Natural killer cell (primary cell): ENCODE measurements at regions not wholly inside any gene's neighbourhood (a gene's known extent, or its start where the extent isn't known, plus 50 kb on each side); places are given as distances from the start of the nearest gene placed in this dataset.

Experiments used
- ATAC-seq, 3 donors: fragments of 150-1000 bp in 2 of 3; fragments of 200-7000 bp in 1 of 3; cut with Tn5 transposase; 1 replicate in 1 of 3; 2 replicates in 2 of 3; pipeline ENCODE4 v1.10.0; 2021; ENCODE audit warnings: mild to moderate bottlenecking in 2 of 3, moderate library complexity in 2 of 3
- DNase-seq, 2 donors: peaks; one replicate each; pipeline versions ENCODE4 v3.0.0 to v3.0.0-alpha.2; 2013 to 2021; ENCODE audit warnings: mixed read lengths in 1 of 2
- H3K27ac ChIP-seq: one replicate; pipeline ENCODE4 v1.5.1; 2013; ENCODE audit warnings: mild to moderate bottlenecking, low read length
- H3K27me3 ChIP-seq: one replicate; pipeline ENCODE4 v1.6.1; 2013; ENCODE audit warnings: low read length; ENCODE audit not compliant: control insufficient read depth, insufficient read depth
- H3K36me3 ChIP-seq: one replicate; pipeline ENCODE4 v1.6.1; 2013; ENCODE audit warnings: low read length; ENCODE audit not compliant: control insufficient read depth, insufficient read depth
- H3K4me1 ChIP-seq: one replicate; pipeline ENCODE4 v1.6.1; 2013; ENCODE audit warnings: low read length; ENCODE audit not compliant: control insufficient read depth, insufficient read depth
- H3K4me3 ChIP-seq: one replicate; pipeline ENCODE4 v1.5.1; 2013; ENCODE audit warnings: low read length
- H3K9me3 ChIP-seq: one replicate; pipeline ENCODE4 v1.6.1; 2013; ENCODE audit warnings: low read length; ENCODE audit not compliant: control insufficient read depth, insufficient read depth
- H3K27ac Mint-ChIP-seq, 2 donors: one replicate each; pipeline ENCODE4 v1.8.0; 2022; ENCODE audit warnings: mild to moderate bottlenecking in 2 of 2, mixed read lengths in 2 of 2, moderate library complexity in 1 of 2
- H3K27me3 Mint-ChIP-seq, 2 donors: one replicate each; pipeline ENCODE4 v1.8.0; 2022; ENCODE audit warnings: low read depth in 2 of 2, mixed read lengths in 2 of 2
- H3K36me3 Mint-ChIP-seq: one replicate; pipeline ENCODE4 v1.8.0; 2022; ENCODE audit warnings: mixed read lengths
- H3K4me1 Mint-ChIP-seq, 2 donors: one replicate each; pipeline ENCODE4 v1.8.0; 2022; ENCODE audit warnings: mixed read lengths in 2 of 2
- H3K4me3 Mint-ChIP-seq: one replicate; pipeline ENCODE4 v1.8.0; 2022; ENCODE audit warnings: mild to moderate bottlenecking, moderate library complexity, mixed read lengths
- H3K9me3 Mint-ChIP-seq, 2 donors: one replicate each; pipeline ENCODE4 v1.8.0; 2022; ENCODE audit warnings: mixed read lengths in 2 of 2
- WGBS: methylation state at CpG from one replicate; pipeline ENCODE4 v1.1.7; 2013; ENCODE audit warnings: missing lambda C conversion rate; ENCODE audit not compliant: insufficient coverage; 5-methylcytosine and 5-hydroxymethylcytosine counted together
- intact Hi-C: fragments of 100-400 bp; cut with micrococcal nuclease; formaldehyde crosslinking; loops from one replicate; pipeline ENCODE4 v1.14.2; 2022
- TF ChIP-seq, protein P1 (sequence below): fragments of 200-600 bp; IDR thresholded peaks from one replicate; pipeline ENCODE4 v1.8.0; 2022; ENCODE audit warnings: antibody characterized with exemption

DNA sequence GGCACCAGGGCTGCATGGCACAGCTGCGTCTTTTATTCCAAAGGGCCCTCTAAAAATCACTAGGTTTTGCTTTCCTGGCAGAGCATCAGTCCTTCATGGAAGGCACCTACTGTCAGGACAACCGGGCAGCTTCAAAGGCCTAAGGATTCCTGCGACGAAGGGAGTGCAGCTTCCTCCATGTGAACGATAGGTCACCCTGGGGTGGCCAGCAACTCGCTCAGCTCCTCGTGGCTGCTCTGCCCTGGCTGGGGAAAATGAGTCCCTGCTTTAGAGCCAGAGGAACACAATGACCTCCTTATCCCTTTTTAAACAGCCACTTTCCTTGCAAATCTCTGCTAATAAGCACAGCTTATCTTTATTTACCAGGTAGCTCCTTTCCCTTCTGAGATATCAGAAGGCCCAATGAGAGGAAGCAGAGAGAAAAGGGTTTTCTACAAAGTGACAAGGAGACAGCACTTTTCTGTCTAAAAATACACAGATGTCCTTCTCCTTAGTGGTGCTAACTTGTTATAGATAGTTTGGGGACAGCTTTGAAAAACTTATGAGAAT, 71.6 kb upstream of the SMYD2 start:
- 89% methylated on average over 7 of the region's 7 CpGs for WGBS
- no peaks in the 10 kb centered on the region for H3K9me3 Mint-ChIP-seq

DNA sequence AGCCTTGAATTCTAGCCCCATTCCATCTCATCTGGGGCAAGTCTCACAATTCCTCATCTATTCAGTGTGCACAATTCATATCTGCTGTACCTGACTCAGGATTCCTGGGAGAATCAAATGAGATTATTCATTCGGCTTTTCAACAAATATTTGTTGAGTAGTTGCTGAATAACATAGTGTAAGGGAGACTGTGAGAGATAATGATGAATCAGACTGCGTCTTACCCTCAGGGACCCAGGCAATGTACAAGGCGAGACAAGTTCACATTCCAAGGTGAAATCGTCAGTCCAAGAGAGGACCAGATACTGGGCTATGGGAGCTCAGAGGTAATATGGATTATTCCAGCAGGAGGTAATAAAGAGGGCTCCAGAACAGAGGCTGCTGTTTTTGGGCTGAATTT, 67.8 kb upstream of the SMYD2 start:
- TF ChIP-seq, protein P1, sequence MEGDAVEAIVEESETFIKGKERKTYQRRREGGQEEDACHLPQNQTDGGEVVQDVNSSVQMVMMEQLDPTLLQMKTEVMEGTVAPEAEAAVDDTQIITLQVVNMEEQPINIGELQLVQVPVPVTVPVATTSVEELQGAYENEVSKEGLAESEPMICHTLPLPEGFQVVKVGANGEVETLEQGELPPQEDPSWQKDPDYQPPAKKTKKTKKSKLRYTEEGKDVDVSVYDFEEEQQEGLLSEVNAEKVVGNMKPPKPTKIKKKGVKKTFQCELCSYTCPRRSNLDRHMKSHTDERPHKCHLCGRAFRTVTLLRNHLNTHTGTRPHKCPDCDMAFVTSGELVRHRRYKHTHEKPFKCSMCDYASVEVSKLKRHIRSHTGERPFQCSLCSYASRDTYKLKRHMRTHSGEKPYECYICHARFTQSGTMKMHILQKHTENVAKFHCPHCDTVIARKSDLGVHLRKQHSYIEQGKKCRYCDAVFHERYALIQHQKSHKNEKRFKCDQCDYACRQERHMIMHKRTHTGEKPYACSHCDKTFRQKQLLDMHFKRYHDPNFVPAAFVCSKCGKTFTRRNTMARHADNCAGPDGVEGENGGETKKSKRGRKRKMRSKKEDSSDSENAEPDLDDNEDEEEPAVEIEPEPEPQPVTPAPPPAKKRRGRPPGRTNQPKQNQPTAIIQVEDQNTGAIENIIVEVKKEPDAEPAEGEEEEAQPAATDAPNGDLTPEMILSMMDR = no peak
- H3K9me3 Mint-ChIP-seq = no peaks in the 10 kb centered on the region
- no peaks in the 10 kb centered on the region for H3K36me3 Mint-ChIP-seq
- peaks cover 5% of the 10 kb centered on the region for H3K27me3 ChIP-seq
- intact Hi-C loops = loop anchor here (5.0 kb wide), 1 partner anchor 1314 kb away; no protein-coding TSS in a partner anchor
- no peak overlapping the region for H3K4me3 ChIP-seq
- WGBS = 82% methylated on average over 4 of the region's 4 CpGs
- no peak overlapping the region for H3K27ac ChIP-seq
- DNase-seq = no peak
- peaks cover 19 to 22% of the 10 kb centered on the region in 2 donors for H3K27me3 Mint-ChIP-seq
- no peak for ATAC-seq
- no peaks in the 10 kb centered on the region for H3K4me1 ChIP-seq
- H3K4me3 Mint-ChIP-seq = no peak overlapping the region
- H3K4me1 Mint-ChIP-seq = peaks cover 0 to 5% of the 10 kb centered on the region in 2 donors
- H3K9me3 ChIP-seq = no peaks in the 10 kb centered on the region
- no peaks in the 10 kb centered on the region for H3K36me3 ChIP-seq
- no peak overlapping the region for H3K27ac Mint-ChIP-seq

More for the DNA sequence above, 71.6 kb upstream of the SMYD2 start:
- Histone ChIP-seq H3K9me3 (no peaks in the 10 kb centered on the region), H3K27me3 (peaks cover 5% of the 10 kb centered on the region), H3K36me3 (no peaks in the 10 kb centered on the region), H3K4me1 (no peaks in the 10 kb centered on the region), H3K4me3 (no peak overlapping the region), H3K27ac (no peak overlapping the region)
- H3K4me3 Mint-ChIP-seq = no peak overlapping the region
- H3K4me1 Mint-ChIP-seq = peaks cover 0 to 5% of the 10 kb centered on the region in 2 donors
- no peak for ATAC-seq
- TF ChIP-seq, protein P1 = no peak
- DNase-seq = no peak
- H3K27me3 Mint-ChIP-seq = peaks cover 12 to 13% of the 10 kb centered on the region in 2 donors
- H3K27ac Mint-ChIP-seq = no peak overlapping the region
- no peaks in the 10 kb centered on the region for H3K36me3 Mint-ChIP-seq
- intact Hi-C loops = no loop called here

DNA sequence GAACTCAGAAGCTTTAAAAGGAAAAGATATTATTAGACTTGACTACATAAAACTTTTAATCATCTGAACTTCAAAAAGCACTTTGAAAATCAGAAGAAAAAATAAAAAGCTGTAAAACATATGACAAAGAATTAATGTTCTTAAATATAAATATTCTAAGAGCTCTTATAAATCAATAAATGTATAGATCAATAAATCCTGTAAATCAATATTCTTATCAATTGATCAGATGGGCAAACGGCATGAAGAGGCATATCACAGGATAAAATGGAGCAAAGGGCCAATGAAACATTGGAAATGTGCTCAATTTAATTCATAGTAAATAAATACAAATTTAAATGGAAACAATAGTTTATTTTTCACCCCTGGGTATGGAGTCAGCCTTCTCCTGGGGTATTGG, 66.1 kb upstream of the SMYD2 start:
- no peaks in the 10 kb centered on the region for H3K36me3 ChIP-seq
- H3K27me3 ChIP-seq = peaks cover 5% of the 10 kb centered on the region
- no peak overlapping the region for H3K27ac ChIP-seq
- no peak for DNase-seq
- peaks cover 27 to 28% of the 10 kb centered on the region in 2 donors for H3K27me3 Mint-ChIP-seq
- H3K27ac Mint-ChIP-seq = no peak overlapping the region
- H3K4me3 Mint-ChIP-seq = no peak overlapping the region
- intact Hi-C loops = loop anchor here (1.0 to 5.0 kb wide), 3 partner anchors 113 to 1312 kb away; no protein-coding TSS in a partner anchor
- ATAC-seq = no peak
- H3K4me3 ChIP-seq = no peak overlapping the region
- no peaks in the 10 kb centered on the region for H3K9me3 Mint-ChIP-seq
- no peaks in the 10 kb centered on the region for H3K36me3 Mint-ChIP-seq
- H3K4me1 Mint-ChIP-seq = peaks cover 0 to 5% of the 10 kb centered on the region in 2 donors
- H3K9me3 ChIP-seq = no peaks in the 10 kb centered on the region
- H3K4me1 ChIP-seq = no peaks in the 10 kb centered on the region
- TF ChIP-seq, protein P1 = no peak
- WGBS = no CpG with 5 or more reads among the region's 1 CpG

DNA sequence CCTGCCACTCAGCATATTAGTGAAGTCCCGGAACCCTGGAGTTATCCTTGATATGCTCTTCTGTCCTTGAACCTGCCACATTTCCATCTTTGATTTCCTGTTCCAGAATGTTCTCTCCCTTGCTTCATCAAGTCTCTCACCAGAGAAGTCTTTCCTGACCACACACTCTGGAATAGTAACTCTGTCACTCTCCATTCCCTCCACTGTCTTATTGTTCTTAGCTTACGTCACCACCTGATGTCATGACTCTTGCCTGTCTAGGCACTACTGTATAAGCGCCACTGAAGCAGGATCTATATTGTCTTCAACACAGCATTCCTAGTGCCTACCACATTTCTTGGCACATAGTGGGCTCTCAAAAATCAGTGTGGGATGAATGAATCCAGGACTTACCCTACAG, 65.4 kb upstream of the SMYD2 start:
- Mint-ChIP-seq H3K4me3 (no peak overlapping the region), H3K9me3 (no peaks in the 10 kb centered on the region), H3K4me1 (peaks cover 0 to 5% of the 10 kb centered on the region in 2 donors), H3K27ac (no peak overlapping the region), H3K27me3 (peaks cover 29 to 32% of the 10 kb centered on the region in 2 donors), H3K36me3 (no peaks in the 10 kb centered on the region)
- Histone ChIP-seq H3K9me3 (no peaks in the 10 kb centered on the region), H3K27me3 (peaks cover 5% of the 10 kb centered on the region), H3K27ac (no peak overlapping the region), H3K4me1 (no peaks in the 10 kb centered on the region), H3K36me3 (no peaks in the 10 kb centered on the region), H3K4me3 (no peak overlapping the region)
- DNase-seq = no peak
- intact Hi-C loops = loop anchor here (2.0 kb wide), 1 partner anchor 421 kb away; no protein-coding TSS in a partner anchor
- WGBS = 93% methylated on average over 3 of the region's 3 CpGs
- TF ChIP-seq, protein P1 = no peak
- ATAC-seq = no peak
